Inferior parietal cortex (tissue), 1 donor: ENCODE measurements at regions not wholly inside any gene's neighbourhood (a gene's known extent, or its start where the extent isn't known, plus 50 kb on each side); places are given as distances from the start of the nearest gene placed in this dataset.

Source experiments
- DNase-seq: peaks from one replicate; pipeline ENCODE4 v3.0.0-alpha.2; 2016; ENCODE audit errors: extremely low spot score

GRCh38 chrX:65034292-65034667 lies 58.0 kb upstream of the ZC4H2 start:
- no peak for DNase-seq
